ENCODE measurements at regions not wholly inside any gene's neighbourhood (a gene's known extent, or its start where the extent isn't known, plus 50 kb on each side); places are given as distances from the start of the nearest gene placed in this dataset.

DNA sequence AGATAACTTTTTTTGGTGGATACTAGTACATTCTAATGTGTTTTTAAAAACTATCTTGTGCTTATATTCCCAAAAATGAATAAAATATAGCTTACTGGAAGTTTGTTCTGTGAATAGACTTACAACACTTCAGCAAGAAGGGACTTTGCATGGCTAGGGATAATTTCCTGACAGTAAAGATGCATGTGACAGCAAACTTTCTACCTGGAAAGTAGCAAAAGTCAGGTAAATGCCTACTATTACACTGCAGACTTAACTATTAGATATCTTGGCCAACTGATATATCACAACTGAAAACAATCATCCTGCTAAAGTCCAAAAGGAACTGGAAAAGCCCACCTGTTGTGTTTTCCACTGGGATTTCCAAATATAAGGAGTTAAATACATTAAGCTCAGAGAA lies 1753.5 kb upstream of the CELF4 start:
- Histone ChIP-seq H3K27me3 (replicated peaks; ENCODE audit: insufficient read depth) (no peaks in the 10 kb centered on the region), H3K4me3 (no peak overlapping the region), H3K4me1 (ENCODE audit: control insufficient read depth in 1 of 2, low read depth in 2 of 2) (no peaks in the 10 kb centered on the region), H3K27ac (no peak overlapping the region), H3K9me3 (no peaks in the 10 kb centered on the region), H3K36me3 (no peaks in the 10 kb centered on the region)
- TF ChIP-seq, protein P1, sequence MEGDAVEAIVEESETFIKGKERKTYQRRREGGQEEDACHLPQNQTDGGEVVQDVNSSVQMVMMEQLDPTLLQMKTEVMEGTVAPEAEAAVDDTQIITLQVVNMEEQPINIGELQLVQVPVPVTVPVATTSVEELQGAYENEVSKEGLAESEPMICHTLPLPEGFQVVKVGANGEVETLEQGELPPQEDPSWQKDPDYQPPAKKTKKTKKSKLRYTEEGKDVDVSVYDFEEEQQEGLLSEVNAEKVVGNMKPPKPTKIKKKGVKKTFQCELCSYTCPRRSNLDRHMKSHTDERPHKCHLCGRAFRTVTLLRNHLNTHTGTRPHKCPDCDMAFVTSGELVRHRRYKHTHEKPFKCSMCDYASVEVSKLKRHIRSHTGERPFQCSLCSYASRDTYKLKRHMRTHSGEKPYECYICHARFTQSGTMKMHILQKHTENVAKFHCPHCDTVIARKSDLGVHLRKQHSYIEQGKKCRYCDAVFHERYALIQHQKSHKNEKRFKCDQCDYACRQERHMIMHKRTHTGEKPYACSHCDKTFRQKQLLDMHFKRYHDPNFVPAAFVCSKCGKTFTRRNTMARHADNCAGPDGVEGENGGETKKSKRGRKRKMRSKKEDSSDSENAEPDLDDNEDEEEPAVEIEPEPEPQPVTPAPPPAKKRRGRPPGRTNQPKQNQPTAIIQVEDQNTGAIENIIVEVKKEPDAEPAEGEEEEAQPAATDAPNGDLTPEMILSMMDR (IDR thresholded peaks at IDR 0.05), result no peak
- no peak for ATAC-seq (ENCODE audit: insufficient number of reproducible peaks, low FRiP score, low read depth)
- no peak for DNase-seq (ENCODE audit: low spot score)

GRCh38 chr18:39318462-39318861 lies 1752.9 kb upstream of the CELF4 start:
- H3K4me1 ChIP-seq (ENCODE audit: control insufficient read depth in 1 of 2, low read depth in 2 of 2), result no peaks in the 10 kb centered on the region
- H3K27me3 ChIP-seq (replicated peaks; ENCODE audit: insufficient read depth), result no peaks in the 10 kb centered on the region
- H3K9me3 ChIP-seq, result no peaks in the 10 kb centered on the region
- DNase-seq (ENCODE audit: low spot score) (no peak), ATAC-seq (ENCODE audit: insufficient number of reproducible peaks, low FRiP score, low read depth) (no peak)
- no peaks in the 10 kb centered on the region for H3K36me3 ChIP-seq
- TF ChIP-seq, protein P1 (IDR thresholded peaks at IDR 0.05), result no peak
- no peak overlapping the region for H3K4me3 ChIP-seq
- H3K27ac ChIP-seq, result no peak overlapping the region

GRCh38 chr18:39318008-39318407 lies 1752.4 kb upstream of the CELF4 start:
- Histone ChIP-seq H3K27me3 (replicated peaks; ENCODE audit: insufficient read depth) (no peaks in the 10 kb centered on the region), H3K27ac (no peak overlapping the region), H3K4me1 (ENCODE audit: control insufficient read depth in 1 of 2, low read depth in 2 of 2) (no peaks in the 10 kb centered on the region), H3K4me3 (no peak overlapping the region), H3K9me3 (no peaks in the 10 kb centered on the region), H3K36me3 (no peaks in the 10 kb centered on the region)
- TF ChIP-seq, protein P1 (IDR thresholded peaks at IDR 0.05), result no peak
- ATAC-seq (ENCODE audit: insufficient number of reproducible peaks, low FRiP score, low read depth) (no peak), DNase-seq (ENCODE audit: low spot score) (no peak)

DNA sequence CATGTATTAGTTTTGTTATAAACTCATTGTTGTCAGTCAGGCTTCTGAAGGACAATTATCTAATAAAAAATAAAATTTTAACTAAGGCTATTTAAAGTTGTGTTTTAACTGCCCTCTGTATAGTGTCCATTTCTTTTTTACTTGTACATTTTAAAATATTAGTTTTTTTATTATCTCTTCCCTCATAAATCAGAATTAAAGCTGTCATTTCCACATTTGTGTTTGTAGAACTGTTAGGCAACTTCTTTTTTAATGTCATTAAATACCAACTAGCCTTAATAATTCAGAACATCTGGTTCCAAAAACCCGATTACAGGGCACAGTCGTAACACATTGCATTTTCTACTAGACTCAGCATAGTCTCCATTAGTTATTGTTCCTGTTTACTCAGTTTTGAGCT lies 1749.0 kb upstream of the CELF4 start:
- Histone ChIP-seq H3K4me3 (no peak overlapping the region), H3K27ac (no peak overlapping the region), H3K9me3 (no peaks in the 10 kb centered on the region), H3K36me3 (no peaks in the 10 kb centered on the region), H3K27me3 (replicated peaks; ENCODE audit: insufficient read depth) (no peaks in the 10 kb centered on the region), H3K4me1 (ENCODE audit: control insufficient read depth in 1 of 2, low read depth in 2 of 2) (no peaks in the 10 kb centered on the region)
- DNase-seq (ENCODE audit: low spot score) (no peak), ATAC-seq (ENCODE audit: insufficient number of reproducible peaks, low FRiP score, low read depth) (no peak)
- TF ChIP-seq, protein P1 (IDR thresholded peaks at IDR 0.05), result no peak

DNA sequence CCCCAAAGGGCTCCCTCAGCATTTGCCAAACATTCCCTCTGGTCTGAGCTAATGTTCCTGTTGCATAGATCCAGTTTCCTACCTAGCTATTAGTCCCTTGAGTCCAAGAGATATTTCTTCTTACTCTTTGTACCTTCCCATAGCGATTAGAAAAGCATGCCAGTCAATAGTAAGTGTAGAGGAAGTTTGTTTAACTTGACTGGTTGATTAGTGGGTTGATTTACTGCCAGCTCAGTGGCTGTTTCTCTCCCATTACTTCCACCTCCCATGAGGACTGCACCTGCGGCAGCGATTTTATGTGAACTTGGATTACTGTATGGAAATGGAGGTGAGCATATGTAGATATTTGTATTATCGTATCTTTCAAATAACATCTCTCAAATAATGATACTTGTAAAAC lies 1748.4 kb upstream of the CELF4 start:
- Histone ChIP-seq H3K36me3 (no peaks in the 10 kb centered on the region), H3K4me1 (ENCODE audit: control insufficient read depth in 1 of 2, low read depth in 2 of 2) (no peaks in the 10 kb centered on the region), H3K4me3 (no peak overlapping the region), H3K9me3 (no peaks in the 10 kb centered on the region), H3K27me3 (replicated peaks; ENCODE audit: insufficient read depth) (no peaks in the 10 kb centered on the region), H3K27ac (no peak overlapping the region)
- TF ChIP-seq, protein P1 (IDR thresholded peaks at IDR 0.05), result no peak
- no peak for ATAC-seq (ENCODE audit: insufficient number of reproducible peaks, low FRiP score, low read depth)
- no peak for DNase-seq (ENCODE audit: low spot score)
